T-cell (primary cell): ENCODE measurements at regions not wholly inside any gene's neighbourhood (a gene's known extent, or its start where the extent isn't known, plus 50 kb on each side); places are given as distances from the start of the nearest gene placed in this dataset.

Experiments
- ATAC-seq, 4 experiments: fragments of 200-7000 bp in 3 of 4; fragments of 150-1000 bp in 1 of 4; cut with Tn5 transposase; replicated peaks in 1 of 4; 1 replicate in 3 of 4; 2 replicates in 1 of 4; pipeline ENCODE4 v1.10.0; 2021; ENCODE audit warnings: moderate library complexity in 3 of 4, mild to moderate bottlenecking in 2 of 4, moderate number of reproducible peaks in 1 of 4
- CTCF ChIA-PET, 2 donors: fragments of 300-600 bp; sonication (Branson Sonifier 250); formaldehyde crosslinking; loops; one replicate each; lab custom pipeline; 2022; ENCODE audit warnings: antibody characterized with exemption in 2 of 2; lab: Charles Lee
- POLR2A ChIA-PET, 2 donors: fragments of 300-600 bp; sonication (Branson Sonifier 250); formaldehyde crosslinking; loops; one replicate each; lab custom pipeline; 2022; ENCODE audit warnings: antibody characterized with exemption in 2 of 2; lab: Charles Lee
- DNase-seq, 35 experiments: peaks; one replicate each; pipeline versions ENCODE4 v3.0.0 to v3.0.0-alpha.2; 2013 to 2023
- H3K27ac ChIP-seq: one replicate; pipeline ENCODE4 v1.5.1; 2013; ENCODE audit warnings: low read length
- H3K27me3 ChIP-seq, 2 experiments: replicated peaks in 1 of 2; 1 replicate in 1 of 2; 2 replicates in 1 of 2; pipeline versions ENCODE4 v1.6.1 to v1.7.0; 2013; ENCODE audit warnings: low read length in 1 of 2, mixed read lengths in 1 of 2; ENCODE audit not compliant: control insufficient read depth in 2 of 2, insufficient read depth in 2 of 2; ENCODE audit errors: extremely low read depth in 1 of 2
- H3K36me3 ChIP-seq, 2 donors: 1 replicate in 1 of 2; 2 replicates in 1 of 2; pipeline versions ENCODE4 v1.6.1 to v1.7.0; 2013; ENCODE audit warnings: low read length in 1 of 2; ENCODE audit not compliant: control insufficient read depth in 2 of 2, insufficient read depth in 1 of 2; ENCODE audit errors: extremely low read depth in 1 of 2
- H3K4me1 ChIP-seq, 2 experiments: 1 replicate in 1 of 2; 2 replicates in 1 of 2; pipeline versions ENCODE4 v1.6.1 to v1.7.0; 2013; ENCODE audit warnings: low read length in 2 of 2, mixed read lengths in 1 of 2; ENCODE audit not compliant: insufficient read depth in 2 of 2, control insufficient read depth in 1 of 2; ENCODE audit errors: extremely low read depth in 1 of 2
- H3K4me3 ChIP-seq, 2 donors: 1 replicate in 1 of 2; 2 replicates in 1 of 2; pipeline versions ENCODE4 v1.5.1 to v1.7.0; 2013; ENCODE audit warnings: mild to moderate bottlenecking in 2 of 2, low read length in 1 of 2, moderate library complexity in 1 of 2; ENCODE audit not compliant: control insufficient read depth in 1 of 2; ENCODE audit errors: extremely low read depth in 1 of 2
- H3K9me3 ChIP-seq: 2 replicates; pipeline ENCODE4 v1.7.0; 2013
- H3K27ac Mint-ChIP-seq, 2 donors: one replicate each; pipeline ENCODE4 v1.8.0; 2020 to 2021; ENCODE audit warnings: mild to moderate bottlenecking in 2 of 2, mixed read lengths in 2 of 2
- H3K27me3 Mint-ChIP-seq, 2 donors: one replicate each; pipeline ENCODE4 v1.8.0; 2021 to 2022; ENCODE audit warnings: mixed read lengths in 2 of 2
- H3K36me3 Mint-ChIP-seq: one replicate; pipeline ENCODE4 v1.8.0; 2021; ENCODE audit warnings: mixed read lengths
- H3K4me1 Mint-ChIP-seq, 3 donors: one replicate each; pipeline ENCODE4 v1.8.0; 2020 to 2022; ENCODE audit warnings: mixed read lengths in 3 of 3, mild to moderate bottlenecking in 1 of 3
- H3K4me3 Mint-ChIP-seq, 3 donors: one replicate each; pipeline ENCODE4 v1.8.0; 2020 to 2022; ENCODE audit warnings: mild to moderate bottlenecking in 3 of 3, mixed read lengths in 3 of 3, moderate library complexity in 3 of 3
- H3K9me3 Mint-ChIP-seq, 3 donors: one replicate each; pipeline ENCODE4 v1.8.0; 2020 to 2022; ENCODE audit warnings: mixed read lengths in 3 of 3
- WGBS: methylation state at CpG from one replicate; pipeline ENCODE4 v1.1.5; 2013; ENCODE audit warnings: missing lambda C conversion rate; ENCODE audit not compliant: insufficient coverage; 5-methylcytosine and 5-hydroxymethylcytosine counted together

DNA sequence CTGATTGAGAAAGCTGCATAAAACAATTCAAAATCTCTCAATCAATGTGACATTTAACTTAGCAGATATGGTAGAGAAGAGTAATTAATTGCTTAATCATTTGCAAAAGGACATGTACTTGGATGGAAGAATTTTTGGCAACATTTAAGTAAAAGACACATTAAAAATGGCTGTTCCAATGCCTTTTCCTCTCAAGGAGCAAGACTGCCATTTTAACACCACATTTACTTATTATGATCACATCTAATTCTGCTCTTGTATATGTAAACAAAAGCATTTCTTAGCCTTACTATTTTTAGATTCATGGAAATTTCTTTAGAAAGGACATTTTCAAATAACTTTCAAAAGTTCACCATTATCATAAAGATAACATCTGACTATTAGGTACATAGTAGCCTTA, 360.0 kb downstream of the HINT1 start:
- Mint-ChIP-seq H3K9me3 (peaks cover 6 to 9% (median 8%) of the 10 kb centered on the region in 3 donors), H3K36me3 (no peaks in the 10 kb centered on the region), H3K27me3 (peaks cover 6 to 33% of the 10 kb centered on the region in 2 donors), H3K4me1 (no peaks in the 10 kb centered on the region), H3K27ac (no peak overlapping the region), H3K4me3 (no peak overlapping the region)
- POLR2A ChIA-PET: no interaction called here
- H3K4me3 ChIP-seq: no peak overlapping the region
- H3K36me3 ChIP-seq: no peaks in the 10 kb centered on the region
- no peak for DNase-seq
- no peaks in the 10 kb centered on the region for H3K9me3 ChIP-seq
- no peak for ATAC-seq
- H3K27me3 ChIP-seq: peaks cover 0 to 8% of the 10 kb centered on the region in 2 experiments
- H3K4me1 ChIP-seq: no peaks in the 10 kb centered on the region
- no peak overlapping the region for H3K27ac ChIP-seq
- CTCF ChIA-PET: no interaction called here

DNA sequence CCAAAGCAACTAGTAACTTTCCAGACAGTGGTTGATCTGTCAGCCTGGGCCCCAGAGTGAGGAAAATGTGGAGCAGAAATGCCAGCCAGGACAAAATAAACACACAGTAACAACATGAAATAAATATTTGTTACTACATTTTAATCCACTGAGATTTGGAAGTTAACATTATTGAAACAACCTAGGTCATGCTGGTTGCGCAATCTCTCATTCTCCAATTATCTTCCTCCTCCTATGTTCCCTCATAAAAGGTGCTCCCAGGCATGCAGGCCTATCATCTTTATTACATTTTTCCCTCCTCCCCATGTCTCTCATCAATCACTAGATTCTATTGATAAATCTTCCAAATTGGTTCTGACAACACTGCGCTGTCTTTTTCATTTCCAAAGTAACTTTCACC, 363.1 kb downstream of the HINT1 start:
- Mint-ChIP-seq H3K36me3 (no peaks in the 10 kb centered on the region), H3K27ac (no peak overlapping the region), H3K4me3 (no peak overlapping the region), H3K4me1 (no peaks in the 10 kb centered on the region), H3K9me3 (peaks cover 10 to 14% (median 14%) of the 10 kb centered on the region in 3 donors), H3K27me3 (peaks cover 5 to 32% of the 10 kb centered on the region in 2 donors)
- WGBS: 96% methylated on average over 2 of the region's 2 CpGs
- H3K27ac ChIP-seq: no peak overlapping the region
- H3K36me3 ChIP-seq: no peaks in the 10 kb centered on the region
- no peaks in the 10 kb centered on the region for H3K9me3 ChIP-seq
- peaks cover 0 to 8% of the 10 kb centered on the region in 2 experiments for H3K27me3 ChIP-seq
- DNase-seq (no peak), ATAC-seq (no peak)
- ChIA-PET POLR2A (no interaction called here), CTCF (no interaction called here)
- H3K4me3 ChIP-seq: no peak overlapping the region
- H3K4me1 ChIP-seq: no peaks in the 10 kb centered on the region

DNA sequence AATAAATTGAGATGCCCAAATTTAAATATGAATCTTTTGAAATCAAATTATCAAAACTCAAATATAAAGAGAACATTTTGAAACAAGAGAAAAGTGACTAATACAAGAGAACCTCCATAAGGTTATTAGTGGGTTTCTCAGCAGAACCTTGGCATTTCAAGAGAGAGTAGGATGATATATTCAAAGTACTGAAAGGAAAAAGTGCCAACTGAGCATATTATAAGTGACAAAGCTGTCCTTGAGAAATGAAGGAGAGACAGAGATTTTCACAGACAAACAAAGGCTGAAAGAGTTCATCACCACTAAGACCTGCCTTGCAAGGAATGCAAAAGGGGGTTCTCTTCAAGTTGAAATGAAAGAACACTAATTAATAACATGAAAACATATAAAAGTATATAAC, 366.0 kb downstream of the HINT1 start:
- no peak overlapping the region for H3K27ac Mint-ChIP-seq
- no peaks in the 10 kb centered on the region for H3K36me3 ChIP-seq
- no peaks in the 10 kb centered on the region for H3K36me3 Mint-ChIP-seq
- H3K27ac ChIP-seq: no peak overlapping the region
- H3K27me3 ChIP-seq: no peaks in the 10 kb centered on the region
- DNase-seq: no peak
- peaks cover 0 to 14% of the 10 kb centered on the region in 2 donors for H3K27me3 Mint-ChIP-seq
- H3K4me3 Mint-ChIP-seq: no peak overlapping the region
- POLR2A ChIA-PET: no interaction called here
- no peak overlapping the region for H3K4me3 ChIP-seq
- H3K9me3 ChIP-seq: no peaks in the 10 kb centered on the region
- H3K9me3 Mint-ChIP-seq: peaks cover 10 to 14% (median 14%) of the 10 kb centered on the region in 3 donors
- H3K4me1 Mint-ChIP-seq: no peaks in the 10 kb centered on the region
- no peak for ATAC-seq
- CTCF ChIA-PET: no interaction called here
- no peaks in the 10 kb centered on the region for H3K4me1 ChIP-seq

DNA sequence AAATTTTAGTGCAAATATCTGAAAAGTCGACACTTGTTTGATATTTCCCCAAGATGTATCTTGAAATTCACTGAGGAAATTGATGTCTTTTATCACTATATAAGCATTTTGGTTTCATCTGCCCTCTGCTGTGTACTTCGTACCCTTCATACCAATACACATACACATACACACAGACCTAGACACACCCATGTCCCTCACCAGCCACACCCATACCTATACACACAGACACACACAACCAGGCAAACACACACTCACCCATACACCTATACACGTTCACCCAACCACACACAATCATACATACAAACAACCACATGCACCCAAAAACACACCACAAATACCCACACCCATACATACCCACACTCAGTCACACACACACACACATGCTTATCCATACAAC, 367.8 kb downstream of the HINT1 start:
- H3K27ac ChIP-seq: no peak overlapping the region
- Mint-ChIP-seq H3K36me3 (no peaks in the 10 kb centered on the region), H3K27ac (no peak overlapping the region), H3K4me3 (no peak overlapping the region), H3K27me3 (peaks cover 0 to 10% of the 10 kb centered on the region in 2 donors), H3K4me1 (no peaks in the 10 kb centered on the region), H3K9me3 (peaks cover 10 to 14% (median 14%) of the 10 kb centered on the region in 3 donors)
- ChIA-PET POLR2A (no interaction called here), CTCF (no interaction called here)
- H3K36me3 ChIP-seq: no peaks in the 10 kb centered on the region
- H3K27me3 ChIP-seq: no peaks in the 10 kb centered on the region
- WGBS: 81% methylated on average over 2 of the region's 3 CpGs
- H3K4me3 ChIP-seq: no peak overlapping the region
- DNase-seq (no peak), ATAC-seq (no peak)
- no peaks in the 10 kb centered on the region for H3K4me1 ChIP-seq
- no peaks in the 10 kb centered on the region for H3K9me3 ChIP-seq

DNA sequence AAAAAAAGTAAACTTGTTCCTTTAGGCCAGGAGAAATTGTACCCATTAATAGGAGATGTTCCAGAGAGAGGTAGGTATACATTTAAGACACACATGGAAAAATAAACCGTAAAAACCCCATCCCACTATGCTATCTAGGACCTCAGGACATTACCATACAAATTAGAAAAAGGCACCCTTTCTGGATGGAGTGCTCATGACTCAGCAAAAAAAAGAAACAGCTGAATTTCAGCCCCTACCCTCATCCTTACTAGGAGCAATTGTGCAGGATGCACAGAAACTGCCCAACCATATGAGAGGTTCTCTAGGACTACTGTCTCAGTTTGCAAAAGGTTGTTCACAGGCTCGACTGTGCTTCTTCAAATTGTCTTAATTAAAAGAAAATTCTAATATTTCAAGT, 368.2 kb downstream of the HINT1 start:
- Mint-ChIP-seq H3K27me3 (peaks cover 0 to 9% of the 10 kb centered on the region in 2 donors), H3K4me1 (no peaks in the 10 kb centered on the region), H3K36me3 (no peaks in the 10 kb centered on the region), H3K4me3 (no peak overlapping the region), H3K27ac (no peak overlapping the region), H3K9me3 (peaks cover 10 to 14% (median 14%) of the 10 kb centered on the region in 3 donors)
- CTCF ChIA-PET: no interaction called here
- Histone ChIP-seq H3K36me3 (no peaks in the 10 kb centered on the region), H3K27ac (no peak overlapping the region), H3K27me3 (no peaks in the 10 kb centered on the region), H3K4me3 (no peak overlapping the region), H3K4me1 (no peaks in the 10 kb centered on the region), H3K9me3 (no peaks in the 10 kb centered on the region)
- POLR2A ChIA-PET: no interaction called here
- no CpG with 5 or more reads among the region's 2 CpGs for WGBS
- no peak for ATAC-seq
- no peak for DNase-seq

DNA sequence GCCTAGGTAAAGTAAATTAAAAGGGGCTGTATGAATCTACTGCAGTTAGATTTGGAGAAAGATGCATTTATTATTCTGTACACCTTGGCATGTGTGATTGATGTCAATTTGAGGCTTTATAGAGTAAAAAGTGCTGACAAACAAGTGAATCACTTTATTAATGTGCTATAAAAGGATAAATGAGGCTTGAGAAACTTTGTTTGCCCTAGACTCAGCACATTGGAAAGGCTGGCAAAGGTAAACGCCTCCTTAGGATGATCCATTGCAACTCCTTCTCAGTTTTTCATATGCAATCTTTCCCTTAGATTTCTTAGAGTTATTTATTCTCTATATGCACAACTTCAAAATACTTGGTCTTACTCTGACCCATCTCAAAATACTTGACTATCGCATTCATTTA, 369.0 kb downstream of the HINT1 start:
- Mint-ChIP-seq H3K4me1 (no peaks in the 10 kb centered on the region), H3K27me3 (peaks cover 0 to 11% of the 10 kb centered on the region in 2 donors), H3K36me3 (no peaks in the 10 kb centered on the region), H3K4me3 (no peak overlapping the region), H3K9me3 (peaks cover 9 to 12% (median 10%) of the 10 kb centered on the region in 3 donors), H3K27ac (no peak overlapping the region)
- WGBS: no CpG with 5 or more reads among the region's 2 CpGs
- Histone ChIP-seq H3K27me3 (no peaks in the 10 kb centered on the region), H3K4me1 (no peaks in the 10 kb centered on the region), H3K4me3 (no peak overlapping the region), H3K36me3 (no peaks in the 10 kb centered on the region), H3K27ac (no peak overlapping the region), H3K9me3 (no peaks in the 10 kb centered on the region)
- ChIA-PET CTCF (no interaction called here), POLR2A (no interaction called here)
- ATAC-seq (no peak), DNase-seq (no peak)

DNA sequence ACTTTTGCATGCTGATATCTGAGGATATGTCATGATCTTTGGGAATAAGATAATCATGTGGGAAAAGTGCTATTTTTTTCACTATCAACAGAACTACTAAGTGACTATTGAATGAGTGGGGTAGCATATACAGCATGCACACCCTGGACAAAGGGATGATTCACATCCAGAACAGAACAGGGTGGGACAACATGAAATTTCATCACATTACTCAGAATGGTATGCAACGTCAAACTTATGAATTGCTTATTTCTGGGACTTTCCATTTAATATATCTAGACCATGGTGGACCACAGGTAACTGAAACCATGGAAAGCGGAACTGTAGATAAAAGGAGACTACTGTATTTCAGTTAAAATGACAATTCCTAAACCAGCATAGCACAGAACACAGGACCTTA, 370.0 kb downstream of the HINT1 start:
- no peaks in the 10 kb centered on the region for H3K4me1 Mint-ChIP-seq
- no peaks in the 10 kb centered on the region for H3K27me3 ChIP-seq
- no peak overlapping the region for H3K27ac ChIP-seq
- no peaks in the 10 kb centered on the region for H3K9me3 ChIP-seq
- WGBS: no CpG with 5 or more reads among the region's 2 CpGs
- H3K4me1 ChIP-seq: no peaks in the 10 kb centered on the region
- peaks cover 6 to 8% (median 7%) of the 10 kb centered on the region in 3 donors for H3K9me3 Mint-ChIP-seq
- POLR2A ChIA-PET: no interaction called here
- H3K4me3 ChIP-seq: no peak overlapping the region
- CTCF ChIA-PET: no interaction called here
- H3K27me3 Mint-ChIP-seq: peaks cover 0 to 12% of the 10 kb centered on the region in 2 donors
- H3K36me3 Mint-ChIP-seq: no peaks in the 10 kb centered on the region
- H3K27ac Mint-ChIP-seq: no peak overlapping the region
- DNase-seq: no peak
- H3K4me3 Mint-ChIP-seq: no peak overlapping the region
- no peaks in the 10 kb centered on the region for H3K36me3 ChIP-seq
- no peak for ATAC-seq
